ENCODE measurements at regions not wholly inside any gene's neighbourhood (a gene's known extent, or its start where the extent isn't known, plus 50 kb on each side); places are given as distances from the start of the nearest gene placed in this dataset.

DNA sequence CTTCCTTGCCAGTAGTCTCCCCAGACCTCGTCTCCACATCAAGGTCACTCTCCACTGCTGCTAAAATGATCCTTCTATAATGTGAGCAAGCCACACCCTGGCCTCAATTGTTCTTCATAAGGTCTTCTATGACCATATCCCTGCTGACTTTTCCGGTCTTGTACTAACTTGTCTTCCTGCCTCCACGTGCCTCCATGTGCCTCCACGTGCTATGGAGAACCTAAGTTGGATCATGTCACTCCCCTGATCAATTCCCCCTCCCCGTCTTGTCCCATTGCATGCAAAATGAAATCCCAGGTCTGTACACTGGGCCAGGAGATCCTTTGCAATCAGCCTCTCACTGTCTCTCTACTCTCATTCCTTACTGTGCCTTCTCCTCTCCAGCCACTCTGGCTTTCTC, 110.6 kb downstream of the TTC8 start:
- CTCF ChIA-PET, result no interaction called here
- H3K4me3 Mint-ChIP-seq, result no peak overlapping the region
- H3K27me3 Mint-ChIP-seq (ENCODE audit: low read depth), result peaks cover 22% of the 10 kb centered on the region
- no peaks in the 10 kb centered on the region for H3K36me3 Mint-ChIP-seq
- POLR2A ChIA-PET, result no interaction called here
- DNase-seq (ENCODE audit: low spot score) (no peak), ATAC-seq (no peak)
- no peaks in the 10 kb centered on the region for H3K4me1 Mint-ChIP-seq
- H3K9me3 Mint-ChIP-seq, result peaks cover 6% of the 10 kb centered on the region
- H3K27ac Mint-ChIP-seq, result no peak overlapping the region
- no peak for TF ChIP-seq FOXK1 (CRISPR knock-in tag; IDR thresholded peaks at IDR 0.05)
- TF ChIP-seq, protein P1, sequence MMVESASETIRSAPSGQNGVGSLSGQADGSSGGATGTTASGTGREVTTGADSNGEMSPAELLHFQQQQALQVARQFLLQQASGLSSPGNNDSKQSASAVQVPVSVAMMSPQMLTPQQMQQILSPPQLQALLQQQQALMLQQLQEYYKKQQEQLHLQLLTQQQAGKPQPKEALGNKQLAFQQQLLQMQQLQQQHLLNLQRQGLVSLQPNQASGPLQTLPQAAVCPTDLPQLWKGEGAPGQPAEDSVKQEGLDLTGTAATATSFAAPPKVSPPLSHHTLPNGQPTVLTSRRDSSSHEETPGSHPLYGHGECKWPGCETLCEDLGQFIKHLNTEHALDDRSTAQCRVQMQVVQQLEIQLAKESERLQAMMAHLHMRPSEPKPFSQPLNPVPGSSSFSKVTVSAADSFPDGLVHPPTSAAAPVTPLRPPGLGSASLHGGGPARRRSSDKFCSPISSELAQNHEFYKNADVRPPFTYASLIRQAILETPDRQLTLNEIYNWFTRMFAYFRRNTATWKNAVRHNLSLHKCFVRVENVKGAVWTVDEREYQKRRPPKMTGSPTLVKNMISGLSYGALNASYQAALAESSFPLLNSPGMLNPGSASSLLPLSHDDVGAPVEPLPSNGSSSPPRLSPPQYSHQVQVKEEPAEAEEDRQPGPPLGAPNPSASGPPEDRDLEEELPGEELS (CRISPR knock-in tag; IDR thresholded peaks at IDR 0.05), result no peak
- TF ChIP-seq, protein P2, sequence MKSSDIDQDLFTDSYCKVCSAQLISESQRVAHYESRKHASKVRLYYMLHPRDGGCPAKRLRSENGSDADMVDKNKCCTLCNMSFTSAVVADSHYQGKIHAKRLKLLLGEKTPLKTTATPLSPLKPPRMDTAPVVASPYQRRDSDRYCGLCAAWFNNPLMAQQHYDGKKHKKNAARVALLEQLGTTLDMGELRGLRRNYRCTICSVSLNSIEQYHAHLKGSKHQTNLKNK (CRISPR knock-in tag; IDR thresholded peaks at IDR 0.05), result no peak
- TF ChIP-seq NFE2L1 (CRISPR knock-in tag; IDR thresholded peaks at IDR 0.05), result no peak
- TF ChIP-seq, protein P3, sequence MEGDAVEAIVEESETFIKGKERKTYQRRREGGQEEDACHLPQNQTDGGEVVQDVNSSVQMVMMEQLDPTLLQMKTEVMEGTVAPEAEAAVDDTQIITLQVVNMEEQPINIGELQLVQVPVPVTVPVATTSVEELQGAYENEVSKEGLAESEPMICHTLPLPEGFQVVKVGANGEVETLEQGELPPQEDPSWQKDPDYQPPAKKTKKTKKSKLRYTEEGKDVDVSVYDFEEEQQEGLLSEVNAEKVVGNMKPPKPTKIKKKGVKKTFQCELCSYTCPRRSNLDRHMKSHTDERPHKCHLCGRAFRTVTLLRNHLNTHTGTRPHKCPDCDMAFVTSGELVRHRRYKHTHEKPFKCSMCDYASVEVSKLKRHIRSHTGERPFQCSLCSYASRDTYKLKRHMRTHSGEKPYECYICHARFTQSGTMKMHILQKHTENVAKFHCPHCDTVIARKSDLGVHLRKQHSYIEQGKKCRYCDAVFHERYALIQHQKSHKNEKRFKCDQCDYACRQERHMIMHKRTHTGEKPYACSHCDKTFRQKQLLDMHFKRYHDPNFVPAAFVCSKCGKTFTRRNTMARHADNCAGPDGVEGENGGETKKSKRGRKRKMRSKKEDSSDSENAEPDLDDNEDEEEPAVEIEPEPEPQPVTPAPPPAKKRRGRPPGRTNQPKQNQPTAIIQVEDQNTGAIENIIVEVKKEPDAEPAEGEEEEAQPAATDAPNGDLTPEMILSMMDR (IDR thresholded peaks at IDR 0.05), result no peak
- TF ChIP-seq, protein P4, sequence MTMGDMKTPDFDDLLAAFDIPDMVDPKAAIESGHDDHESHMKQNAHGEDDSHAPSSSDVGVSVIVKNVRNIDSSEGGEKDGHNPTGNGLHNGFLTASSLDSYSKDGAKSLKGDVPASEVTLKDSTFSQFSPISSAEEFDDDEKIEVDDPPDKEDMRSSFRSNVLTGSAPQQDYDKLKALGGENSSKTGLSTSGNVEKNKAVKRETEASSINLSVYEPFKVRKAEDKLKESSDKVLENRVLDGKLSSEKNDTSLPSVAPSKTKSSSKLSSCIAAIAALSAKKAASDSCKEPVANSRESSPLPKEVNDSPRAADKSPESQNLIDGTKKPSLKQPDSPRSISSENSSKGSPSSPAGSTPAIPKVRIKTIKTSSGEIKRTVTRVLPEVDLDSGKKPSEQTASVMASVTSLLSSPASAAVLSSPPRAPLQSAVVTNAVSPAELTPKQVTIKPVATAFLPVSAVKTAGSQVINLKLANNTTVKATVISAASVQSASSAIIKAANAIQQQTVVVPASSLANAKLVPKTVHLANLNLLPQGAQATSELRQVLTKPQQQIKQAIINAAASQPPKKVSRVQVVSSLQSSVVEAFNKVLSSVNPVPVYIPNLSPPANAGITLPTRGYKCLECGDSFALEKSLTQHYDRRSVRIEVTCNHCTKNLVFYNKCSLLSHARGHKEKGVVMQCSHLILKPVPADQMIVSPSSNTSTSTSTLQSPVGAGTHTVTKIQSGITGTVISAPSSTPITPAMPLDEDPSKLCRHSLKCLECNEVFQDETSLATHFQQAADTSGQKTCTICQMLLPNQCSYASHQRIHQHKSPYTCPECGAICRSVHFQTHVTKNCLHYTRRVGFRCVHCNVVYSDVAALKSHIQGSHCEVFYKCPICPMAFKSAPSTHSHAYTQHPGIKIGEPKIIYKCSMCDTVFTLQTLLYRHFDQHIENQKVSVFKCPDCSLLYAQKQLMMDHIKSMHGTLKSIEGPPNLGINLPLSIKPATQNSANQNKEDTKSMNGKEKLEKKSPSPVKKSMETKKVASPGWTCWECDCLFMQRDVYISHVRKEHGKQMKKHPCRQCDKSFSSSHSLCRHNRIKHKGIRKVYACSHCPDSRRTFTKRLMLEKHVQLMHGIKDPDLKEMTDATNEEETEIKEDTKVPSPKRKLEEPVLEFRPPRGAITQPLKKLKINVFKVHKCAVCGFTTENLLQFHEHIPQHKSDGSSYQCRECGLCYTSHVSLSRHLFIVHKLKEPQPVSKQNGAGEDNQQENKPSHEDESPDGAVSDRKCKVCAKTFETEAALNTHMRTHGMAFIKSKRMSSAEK (CRISPR knock-in tag; IDR thresholded peaks at IDR 0.05; ENCODE audit: borderline replicate concordance), result no peak
- TF ChIP-seq SOX15 (CRISPR knock-in tag; IDR thresholded peaks at IDR 0.05), result no peak
- TF ChIP-seq, protein P5, sequence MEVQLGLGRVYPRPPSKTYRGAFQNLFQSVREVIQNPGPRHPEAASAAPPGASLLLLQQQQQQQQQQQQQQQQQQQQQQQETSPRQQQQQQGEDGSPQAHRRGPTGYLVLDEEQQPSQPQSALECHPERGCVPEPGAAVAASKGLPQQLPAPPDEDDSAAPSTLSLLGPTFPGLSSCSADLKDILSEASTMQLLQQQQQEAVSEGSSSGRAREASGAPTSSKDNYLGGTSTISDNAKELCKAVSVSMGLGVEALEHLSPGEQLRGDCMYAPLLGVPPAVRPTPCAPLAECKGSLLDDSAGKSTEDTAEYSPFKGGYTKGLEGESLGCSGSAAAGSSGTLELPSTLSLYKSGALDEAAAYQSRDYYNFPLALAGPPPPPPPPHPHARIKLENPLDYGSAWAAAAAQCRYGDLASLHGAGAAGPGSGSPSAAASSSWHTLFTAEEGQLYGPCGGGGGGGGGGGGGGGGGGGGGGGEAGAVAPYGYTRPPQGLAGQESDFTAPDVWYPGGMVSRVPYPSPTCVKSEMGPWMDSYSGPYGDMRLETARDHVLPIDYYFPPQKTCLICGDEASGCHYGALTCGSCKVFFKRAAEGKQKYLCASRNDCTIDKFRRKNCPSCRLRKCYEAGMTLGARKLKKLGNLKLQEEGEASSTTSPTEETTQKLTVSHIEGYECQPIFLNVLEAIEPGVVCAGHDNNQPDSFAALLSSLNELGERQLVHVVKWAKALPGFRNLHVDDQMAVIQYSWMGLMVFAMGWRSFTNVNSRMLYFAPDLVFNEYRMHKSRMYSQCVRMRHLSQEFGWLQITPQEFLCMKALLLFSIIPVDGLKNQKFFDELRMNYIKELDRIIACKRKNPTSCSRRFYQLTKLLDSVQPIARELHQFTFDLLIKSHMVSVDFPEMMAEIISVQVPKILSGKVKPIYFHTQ (CRISPR knock-in tag; IDR thresholded peaks at IDR 0.05), result no peak
- TF ChIP-seq, protein P6, sequence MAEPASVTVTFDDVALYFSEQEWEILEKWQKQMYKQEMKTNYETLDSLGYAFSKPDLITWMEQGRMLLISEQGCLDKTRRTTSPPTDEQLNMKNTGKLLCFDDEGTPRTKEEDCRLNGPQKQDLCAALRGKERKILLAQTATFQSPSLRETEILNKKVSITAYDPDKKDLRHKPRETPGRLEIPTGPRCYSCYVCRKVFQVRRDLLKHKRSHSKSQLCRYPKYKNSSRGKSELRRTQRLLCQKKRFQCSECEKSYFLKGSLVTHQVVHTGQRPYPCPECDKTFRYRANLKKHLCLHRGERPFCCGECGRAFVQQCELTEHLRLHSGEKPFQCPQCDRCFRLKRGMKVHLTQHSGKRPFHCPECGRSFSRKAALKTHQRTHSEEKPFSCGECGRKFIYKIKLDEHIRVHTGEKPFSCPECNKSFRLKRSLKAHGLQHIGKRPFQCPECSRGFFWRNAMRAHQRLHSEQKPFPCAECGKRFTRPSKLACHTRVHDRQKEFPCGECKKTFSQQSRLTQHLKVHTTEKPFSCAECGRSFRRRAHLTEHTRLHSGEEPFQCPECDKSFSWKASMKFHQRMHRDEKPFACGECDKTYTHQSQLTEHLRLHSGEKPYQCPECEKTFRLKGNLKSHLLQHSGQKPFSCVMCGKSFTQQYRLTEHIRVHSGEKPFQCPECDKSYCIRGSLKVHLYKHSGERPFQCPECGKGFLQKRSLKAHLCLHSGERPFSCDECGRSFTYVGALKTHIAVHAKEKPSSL (CRISPR knock-in tag; conservative IDR thresholded peaks at IDR 0.05), result no peak
- no peak for TF ChIP-seq ZNF416 (CRISPR knock-in tag; IDR thresholded peaks at IDR 0.05)
- TF ChIP-seq TCF7 (CRISPR knock-in tag; IDR thresholded peaks at IDR 0.05; ENCODE audit: low read depth), result no peak
- TF ChIP-seq, protein P7, sequence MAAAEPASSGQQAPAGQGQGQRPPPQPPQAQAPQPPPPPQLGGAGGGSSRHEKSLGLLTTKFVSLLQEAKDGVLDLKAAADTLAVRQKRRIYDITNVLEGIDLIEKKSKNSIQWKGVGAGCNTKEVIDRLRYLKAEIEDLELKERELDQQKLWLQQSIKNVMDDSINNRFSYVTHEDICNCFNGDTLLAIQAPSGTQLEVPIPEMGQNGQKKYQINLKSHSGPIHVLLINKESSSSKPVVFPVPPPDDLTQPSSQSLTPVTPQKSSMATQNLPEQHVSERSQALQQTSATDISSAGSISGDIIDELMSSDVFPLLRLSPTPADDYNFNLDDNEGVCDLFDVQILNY (CRISPR knock-in tag; IDR thresholded peaks at IDR 0.05), result no peak
- TF ChIP-seq, protein P8, sequence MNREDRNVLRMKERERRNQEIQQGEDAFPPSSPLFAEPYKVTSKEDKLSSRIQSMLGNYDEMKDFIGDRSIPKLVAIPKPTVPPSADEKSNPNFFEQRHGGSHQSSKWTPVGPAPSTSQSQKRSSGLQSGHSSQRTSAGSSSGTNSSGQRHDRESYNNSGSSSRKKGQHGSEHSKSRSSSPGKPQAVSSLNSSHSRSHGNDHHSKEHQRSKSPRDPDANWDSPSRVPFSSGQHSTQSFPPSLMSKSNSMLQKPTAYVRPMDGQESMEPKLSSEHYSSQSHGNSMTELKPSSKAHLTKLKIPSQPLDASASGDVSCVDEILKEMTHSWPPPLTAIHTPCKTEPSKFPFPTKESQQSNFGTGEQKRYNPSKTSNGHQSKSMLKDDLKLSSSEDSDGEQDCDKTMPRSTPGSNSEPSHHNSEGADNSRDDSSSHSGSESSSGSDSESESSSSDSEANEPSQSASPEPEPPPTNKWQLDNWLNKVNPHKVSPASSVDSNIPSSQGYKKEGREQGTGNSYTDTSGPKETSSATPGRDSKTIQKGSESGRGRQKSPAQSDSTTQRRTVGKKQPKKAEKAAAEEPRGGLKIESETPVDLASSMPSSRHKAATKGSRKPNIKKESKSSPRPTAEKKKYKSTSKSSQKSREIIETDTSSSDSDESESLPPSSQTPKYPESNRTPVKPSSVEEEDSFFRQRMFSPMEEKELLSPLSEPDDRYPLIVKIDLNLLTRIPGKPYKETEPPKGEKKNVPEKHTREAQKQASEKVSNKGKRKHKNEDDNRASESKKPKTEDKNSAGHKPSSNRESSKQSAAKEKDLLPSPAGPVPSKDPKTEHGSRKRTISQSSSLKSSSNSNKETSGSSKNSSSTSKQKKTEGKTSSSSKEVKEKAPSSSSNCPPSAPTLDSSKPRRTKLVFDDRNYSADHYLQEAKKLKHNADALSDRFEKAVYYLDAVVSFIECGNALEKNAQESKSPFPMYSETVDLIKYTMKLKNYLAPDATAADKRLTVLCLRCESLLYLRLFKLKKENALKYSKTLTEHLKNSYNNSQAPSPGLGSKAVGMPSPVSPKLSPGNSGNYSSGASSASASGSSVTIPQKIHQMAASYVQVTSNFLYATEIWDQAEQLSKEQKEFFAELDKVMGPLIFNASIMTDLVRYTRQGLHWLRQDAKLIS (CRISPR knock-in tag; IDR thresholded peaks at IDR 0.05; ENCODE audit: borderline replicate concordance), result no peak
- TF ChIP-seq JUN (CRISPR knock-in tag; IDR thresholded peaks at IDR 0.05), result no peak
- TF ChIP-seq, protein P9, sequence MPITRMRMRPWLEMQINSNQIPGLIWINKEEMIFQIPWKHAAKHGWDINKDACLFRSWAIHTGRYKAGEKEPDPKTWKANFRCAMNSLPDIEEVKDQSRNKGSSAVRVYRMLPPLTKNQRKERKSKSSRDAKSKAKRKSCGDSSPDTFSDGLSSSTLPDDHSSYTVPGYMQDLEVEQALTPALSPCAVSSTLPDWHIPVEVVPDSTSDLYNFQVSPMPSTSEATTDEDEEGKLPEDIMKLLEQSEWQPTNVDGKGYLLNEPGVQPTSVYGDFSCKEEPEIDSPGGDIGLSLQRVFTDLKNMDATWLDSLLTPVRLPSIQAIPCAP (CRISPR knock-in tag; IDR thresholded peaks at IDR 0.05), result no peak
- TF ChIP-seq NR1H2 (CRISPR knock-in tag; IDR thresholded peaks at IDR 0.05), result no peak
- TF ChIP-seq ZNF232 (CRISPR knock-in tag; IDR thresholded peaks at IDR 0.05), result no peak
- TF ChIP-seq FOXJ3 (CRISPR knock-in tag; IDR thresholded peaks at IDR 0.05; ENCODE audit: borderline replicate concordance), result no peak
- no peak for TF ChIP-seq TP53 (CRISPR knock-in tag; IDR thresholded peaks at IDR 0.05)
